Sigmoid colon (tissue), 3 donors: ENCODE measurements at regions not wholly inside any gene's neighbourhood (a gene's known extent, or its start where the extent isn't known, plus 50 kb on each side); places are given as distances from the start of the nearest gene placed in this dataset.

Experiments used
- POLR2A ChIP-seq, 2 donors: fragments of 450-650 bp; IDR thresholded peaks; one replicate each; pipeline ENCODE4 v1.6.1; 2016; ENCODE audit warnings: antibody characterized with exemption in 2 of 2, mild to moderate bottlenecking in 2 of 2, moderate library complexity in 2 of 2
- TF ChIP-seq, protein P1 (sequence below), 4 experiments: fragments of 450-650 bp in 3 of 4; fragments of 200-600 bp in 1 of 4; IDR thresholded peaks; one replicate each; pipeline ENCODE4 v1.5.1; 2016 to 2019; ENCODE audit warnings: antibody characterized with exemption in 4 of 4, mild to moderate bottlenecking in 3 of 4, moderate library complexity in 2 of 4

DNA sequence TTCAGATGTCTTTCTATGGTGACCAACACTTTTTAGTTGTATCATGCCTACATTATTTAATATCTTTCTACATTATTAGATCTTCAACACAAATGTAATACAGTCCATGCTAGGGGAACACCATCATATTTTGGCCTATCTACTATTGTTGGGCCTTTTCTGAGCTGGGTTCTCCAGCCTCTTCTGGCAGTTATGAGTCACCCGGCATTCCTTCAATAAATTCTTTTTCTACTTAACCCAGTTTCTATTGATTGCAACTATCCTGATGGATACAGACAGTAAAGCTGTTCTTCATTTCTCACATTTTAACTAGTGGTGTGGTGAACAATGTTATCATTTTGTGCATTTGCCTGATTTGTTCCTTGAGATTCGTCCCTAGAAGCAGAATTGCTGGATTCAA lies 529.3 kb downstream of the BNC2 start:
- TF ChIP-seq, protein P1, sequence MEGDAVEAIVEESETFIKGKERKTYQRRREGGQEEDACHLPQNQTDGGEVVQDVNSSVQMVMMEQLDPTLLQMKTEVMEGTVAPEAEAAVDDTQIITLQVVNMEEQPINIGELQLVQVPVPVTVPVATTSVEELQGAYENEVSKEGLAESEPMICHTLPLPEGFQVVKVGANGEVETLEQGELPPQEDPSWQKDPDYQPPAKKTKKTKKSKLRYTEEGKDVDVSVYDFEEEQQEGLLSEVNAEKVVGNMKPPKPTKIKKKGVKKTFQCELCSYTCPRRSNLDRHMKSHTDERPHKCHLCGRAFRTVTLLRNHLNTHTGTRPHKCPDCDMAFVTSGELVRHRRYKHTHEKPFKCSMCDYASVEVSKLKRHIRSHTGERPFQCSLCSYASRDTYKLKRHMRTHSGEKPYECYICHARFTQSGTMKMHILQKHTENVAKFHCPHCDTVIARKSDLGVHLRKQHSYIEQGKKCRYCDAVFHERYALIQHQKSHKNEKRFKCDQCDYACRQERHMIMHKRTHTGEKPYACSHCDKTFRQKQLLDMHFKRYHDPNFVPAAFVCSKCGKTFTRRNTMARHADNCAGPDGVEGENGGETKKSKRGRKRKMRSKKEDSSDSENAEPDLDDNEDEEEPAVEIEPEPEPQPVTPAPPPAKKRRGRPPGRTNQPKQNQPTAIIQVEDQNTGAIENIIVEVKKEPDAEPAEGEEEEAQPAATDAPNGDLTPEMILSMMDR (IDR thresholded peaks at IDR 0.05): no peak
- no peak for TF ChIP-seq POLR2A (IDR thresholded peaks at IDR 0.05)
